GM12878 (cell line): ENCODE measurements at regions not wholly inside any gene's neighbourhood (a gene's known extent, or its start where the extent isn't known, plus 50 kb on each side); places are given as distances from the start of the nearest gene placed in this dataset.

Source experiments
- IKZF2 ChIP-seq, 2 experiments: fragments of 450-650 bp; IDR thresholded peaks; 2 replicates each; pipeline ENCODE4 v1.6.1; 2017; ENCODE audit warnings: mild to moderate bottlenecking in 2 of 2, moderate library complexity in 2 of 2
- RBBP5 ChIP-seq: fragments of 200-600 bp; sonication (generic); conservative IDR thresholded peaks from 2 replicates; pipeline ENCODE4 v1.6.1; 2016
- RFX5 ChIP-seq: IDR thresholded peaks from 2 replicates; pipeline ENCODE4 v1.6.1; 2011; ENCODE audit warnings: low read depth, low read length, improper control_type of control experiment
- TF ChIP-seq, protein P1 (sequence below): fragments of 150-350 bp; IDR thresholded peaks from 2 replicates; pipeline ENCODE4 v1.6.1; 2016; ENCODE audit warnings: low read depth, low read length
- TF ChIP-seq, protein P2 (sequence below): fragments of 450-650 bp; formaldehyde crosslinking; IDR thresholded peaks from 2 replicates; pipeline ENCODE4 v1.5.0; 2022; ENCODE audit warnings: mild to moderate bottlenecking, missing genetic modification characterization

DNA sequence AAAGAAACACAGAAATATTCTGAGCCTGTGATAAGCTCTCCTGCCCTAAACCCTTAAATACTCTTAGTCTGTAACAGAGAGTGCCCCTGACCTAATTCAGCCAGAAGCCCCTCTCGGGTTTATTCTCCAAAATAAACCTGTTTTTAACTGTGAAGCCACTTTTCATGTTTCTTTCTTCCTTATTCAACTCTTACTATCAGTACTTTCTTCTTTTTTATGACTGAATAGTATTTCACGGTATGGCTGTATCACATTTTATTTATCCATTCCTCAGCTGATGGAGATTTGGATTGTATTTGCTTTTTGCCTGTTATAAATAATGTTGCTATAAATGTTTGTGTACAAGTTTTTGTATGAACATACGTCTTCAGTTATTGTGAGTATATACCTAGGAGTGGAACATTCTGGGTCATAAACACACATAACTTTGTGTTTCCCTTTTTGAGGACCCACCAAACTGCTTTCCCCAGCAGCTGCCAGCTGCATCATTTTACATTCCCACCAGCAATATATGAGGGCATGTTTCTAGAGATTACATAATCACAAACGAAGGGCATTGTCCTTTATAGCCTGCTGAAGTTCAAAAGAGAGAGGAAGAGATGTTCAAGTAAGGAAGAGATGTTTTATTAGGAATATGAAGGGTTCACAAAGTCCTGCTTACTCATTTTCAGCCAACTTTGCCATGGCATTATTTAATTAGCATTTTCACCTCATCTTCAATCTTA lies 199.4 kb upstream of the NUDT4 start (continued):
- TF ChIP-seq, protein P1, sequence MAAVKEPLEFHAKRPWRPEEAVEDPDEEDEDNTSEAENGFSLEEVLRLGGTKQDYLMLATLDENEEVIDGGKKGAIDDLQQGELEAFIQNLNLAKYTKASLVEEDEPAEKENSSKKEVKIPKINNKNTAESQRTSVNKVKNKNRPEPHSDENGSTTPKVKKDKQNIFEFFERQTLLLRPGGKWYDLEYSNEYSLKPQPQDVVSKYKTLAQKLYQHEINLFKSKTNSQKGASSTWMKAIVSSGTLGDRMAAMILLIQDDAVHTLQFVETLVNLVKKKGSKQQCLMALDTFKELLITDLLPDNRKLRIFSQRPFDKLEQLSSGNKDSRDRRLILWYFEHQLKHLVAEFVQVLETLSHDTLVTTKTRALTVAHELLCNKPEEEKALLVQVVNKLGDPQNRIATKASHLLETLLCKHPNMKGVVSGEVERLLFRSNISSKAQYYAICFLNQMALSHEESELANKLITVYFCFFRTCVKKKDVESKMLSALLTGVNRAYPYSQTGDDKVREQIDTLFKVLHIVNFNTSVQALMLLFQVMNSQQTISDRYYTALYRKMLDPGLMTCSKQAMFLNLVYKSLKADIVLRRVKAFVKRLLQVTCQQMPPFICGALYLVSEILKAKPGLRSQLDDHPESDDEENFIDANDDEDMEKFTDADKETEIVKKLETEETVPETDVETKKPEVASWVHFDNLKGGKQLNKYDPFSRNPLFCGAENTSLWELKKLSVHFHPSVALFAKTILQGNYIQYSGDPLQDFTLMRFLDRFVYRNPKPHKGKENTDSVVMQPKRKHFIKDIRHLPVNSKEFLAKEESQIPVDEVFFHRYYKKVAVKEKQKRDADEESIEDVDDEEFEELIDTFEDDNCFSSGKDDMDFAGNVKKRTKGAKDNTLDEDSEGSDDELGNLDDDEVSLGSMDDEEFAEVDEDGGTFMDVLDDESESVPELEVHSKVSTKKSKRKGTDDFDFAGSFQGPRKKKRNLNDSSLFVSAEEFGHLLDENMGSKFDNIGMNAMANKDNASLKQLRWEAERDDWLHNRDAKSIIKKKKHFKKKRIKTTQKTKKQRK, result no peak
- no peak for TF ChIP-seq RFX5
- TF ChIP-seq, protein P2, sequence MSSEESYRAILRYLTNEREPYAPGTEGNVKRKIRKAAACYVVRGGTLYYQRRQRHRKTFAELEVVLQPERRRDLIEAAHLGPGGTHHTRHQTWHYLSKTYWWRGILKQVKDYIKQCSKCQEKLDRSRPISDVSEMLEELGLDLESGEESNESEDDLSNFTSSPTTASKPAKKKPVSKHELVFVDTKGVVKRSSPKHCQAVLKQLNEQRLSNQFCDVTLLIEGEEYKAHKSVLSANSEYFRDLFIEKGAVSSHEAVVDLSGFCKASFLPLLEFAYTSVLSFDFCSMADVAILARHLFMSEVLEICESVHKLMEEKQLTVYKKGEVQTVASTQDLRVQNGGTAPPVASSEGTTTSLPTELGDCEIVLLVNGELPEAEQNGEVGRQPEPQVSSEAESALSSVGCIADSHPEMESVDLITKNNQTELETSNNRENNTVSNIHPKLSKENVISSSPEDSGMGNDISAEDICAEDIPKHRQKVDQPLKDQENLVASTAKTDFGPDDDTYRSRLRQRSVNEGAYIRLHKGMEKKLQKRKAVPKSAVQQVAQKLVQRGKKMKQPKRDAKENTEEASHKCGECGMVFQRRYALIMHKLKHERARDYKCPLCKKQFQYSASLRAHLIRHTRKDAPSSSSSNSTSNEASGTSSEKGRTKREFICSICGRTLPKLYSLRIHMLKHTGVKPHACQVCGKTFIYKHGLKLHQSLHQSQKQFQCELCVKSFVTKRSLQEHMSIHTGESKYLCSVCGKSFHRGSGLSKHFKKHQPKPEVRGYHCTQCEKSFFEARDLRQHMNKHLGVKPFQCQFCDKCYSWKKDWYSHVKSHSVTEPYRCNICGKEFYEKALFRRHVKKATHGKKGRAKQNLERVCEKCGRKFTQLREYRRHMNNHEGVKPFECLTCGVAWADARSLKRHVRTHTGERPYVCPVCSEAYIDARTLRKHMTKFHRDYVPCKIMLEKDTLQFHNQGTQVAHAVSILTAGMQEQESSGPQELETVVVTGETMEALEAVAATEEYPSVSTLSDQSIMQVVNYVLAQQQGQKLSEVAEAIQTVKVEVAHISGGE (CRISPR knock-in tag), result no peak
- no peak for TF ChIP-seq RBBP5
- no peak for TF ChIP-seq IKZF2 (IDR thresholded peaks at IDR 0.05)
